ENCODE measurements at regions not wholly inside any gene's neighbourhood (a gene's known extent, or its start where the extent isn't known, plus 50 kb on each side); places are given as distances from the start of the nearest gene placed in this dataset.

GRCh38 chr6:140816681-140817080, 1316.0 kb upstream of the GJE1 start:
- Histone ChIP-seq H3K27ac (ENCODE audit: extremely low read depth, low read depth, low read length) (no peak overlapping the region), H3K36me3 (ENCODE audit: control insufficient read depth, insufficient read depth, low read length) (no peaks in the 10 kb centered on the region), H3K4me3 (no peak overlapping the region), H3K27me3 (ENCODE audit: control insufficient read depth in 2 of 2, insufficient read depth in 2 of 2, low read length in 2 of 2) (no peaks in the 10 kb centered on the region), H3K9me1 (ENCODE audit: control insufficient read depth, insufficient read depth, low read length) (no peaks in the 10 kb centered on the region), H2AFZ (ENCODE audit: low read depth, low read length) (no peak overlapping the region), H3K9me3 (replicated peaks; ENCODE audit: control insufficient read depth, insufficient read depth, low read depth, low read length) (no peaks in the 10 kb centered on the region), H3K4me2 (ENCODE audit: insufficient read depth, low read length) (no peak overlapping the region), H3K79me2 (ENCODE audit: control insufficient read depth, insufficient read depth, low read length) (no peaks in the 10 kb centered on the region), H3K9ac (ENCODE audit: insufficient read depth in 1 of 2, low read depth in 2 of 2, low read length in 2 of 2) (no peak overlapping the region), H3K4me1 (replicated peaks in 1 of 2; ENCODE audit: control insufficient read depth in 2 of 2, insufficient read depth in 2 of 2, low read length in 2 of 2) (no peaks in the 10 kb centered on the region), H4K20me1 (replicated peaks; ENCODE audit: control insufficient read depth, insufficient read depth, low read length) (no peaks in the 10 kb centered on the region)
- intact Hi-C loops (cut with micrococcal nuclease) (no loop called here), in situ Hi-C loops (cut with MboI) (no loop called here)
- FAIRE-seq: no peak
- no peak for ATAC-seq
- 1% methylated on average over 3 of the region's 3 CpGs for WGBS (ENCODE audit: insufficient coverage, low coverage, missing lambda C conversion rate)
- no peak for TF ChIP-seq RCOR1 (IDR thresholded peaks at IDR 0.05; ENCODE audit: borderline replicate concordance in 1 of 2, low read depth in 2 of 2, low read length in 2 of 2)
- TF ChIP-seq E2F5 (CRISPR knock-in tag; IDR thresholded peaks at IDR 0.05): no peak
- no peak for TF ChIP-seq ZNF133 (CRISPR knock-in tag; IDR thresholded peaks at IDR 0.05)
- TF ChIP-seq ZBED1 (IDR thresholded peaks at IDR 0.05): no peak
- no peak for TF ChIP-seq UBTF (IDR thresholded peaks at IDR 0.05; ENCODE audit: borderline replicate concordance in 1 of 2, low read depth in 2 of 2, low read length in 2 of 2)
- no peak for TF ChIP-seq RFX7 (CRISPR knock-in tag; IDR thresholded peaks at IDR 0.05)
- TF ChIP-seq PTBP1 (IDR thresholded peaks at IDR 0.05; ENCODE audit: low read depth, low read length): no peak
- TF ChIP-seq CHD4 (IDR thresholded peaks at IDR 0.05; ENCODE audit: insufficient read depth, insufficient replicate concordance, low read depth, low read length, poor library complexity, severe bottlenecking): no peak
- no peak for TF ChIP-seq ZBTB34 (CRISPR knock-in tag; IDR thresholded peaks at IDR 0.05)
- no peak for TF ChIP-seq SUPT5H (IDR thresholded peaks at IDR 0.05)
- no peak for TF ChIP-seq USF2 (CRISPR knock-in tag; IDR thresholded peaks at IDR 0.05)
- no peak for TF ChIP-seq ZNF830 (CRISPR knock-in tag; IDR thresholded peaks at IDR 0.05)
- TF ChIP-seq ZKSCAN3 (CRISPR knock-in tag; IDR thresholded peaks at IDR 0.05): no peak
- TF ChIP-seq EP300 (IDR thresholded peaks at IDR 0.05; ENCODE audit: low read length): no peak
- no peak for TF ChIP-seq E2F3 (CRISPR knock-in tag; IDR thresholded peaks at IDR 0.05)
- no peak for TF ChIP-seq ARID1B (IDR thresholded peaks at IDR 0.05)
- no peak for TF ChIP-seq ZNF77 (CRISPR knock-in tag; IDR thresholded peaks at IDR 0.05)
- TF ChIP-seq ARID2 (IDR thresholded peaks at IDR 0.05): no peak
- CTCF ChIA-PET (ENCODE audit: low intra/inter-chr PET ratio): no interaction called here
- no peak for DNase-seq (ENCODE audit: extremely low read depth in 1 of 4, low spot score in 3 of 4)
- POLR2A ChIA-PET: no interaction called here
- BruUV-seq (replicated peaks): no TSS peak

All from K562 (cell line).